WTC11 (cell line): ENCODE measurements at regions not wholly inside any gene's neighbourhood (a gene's known extent, or its start where the extent isn't known, plus 50 kb on each side); places are given as distances from the start of the nearest gene placed in this dataset.

Experiments used
- ATAC-seq: fragments of 200-7000 bp; cut with Tn5 transposase; 2 replicates; pipeline ENCODE4 v1.10.0; 2021; ENCODE audit warnings: mild to moderate bottlenecking, moderate library complexity
- CTCF ChIA-PET: fragments of 300-600 bp; sonication (Branson Sonifier 250); formaldehyde crosslinking; loops from one replicate; lab custom pipeline; 2021; ENCODE audit warnings: antibody characterized with exemption; lab: Charles Lee
- POLR2A ChIA-PET: fragments of 350-600 bp; sonication (Branson Sonifier 250); formaldehyde crosslinking; loops from one replicate; lab custom pipeline; 2021; ENCODE audit warnings: antibody characterized with exemption; lab: Charles Lee
- DNase-seq: peaks from one replicate; pipeline ENCODE4 v3.0.0; 2021; ENCODE audit warnings: low spot score
- H3K27ac Mint-ChIP-seq: 2 replicates; pipeline ENCODE4 v1.8.0; 2021; ENCODE audit warnings: mixed read lengths
- H3K27me3 Mint-ChIP-seq: 2 replicates; pipeline ENCODE4 v1.8.0; 2021; ENCODE audit warnings: low read depth, mild to moderate bottlenecking, moderate library complexity, mixed read lengths
- H3K36me3 Mint-ChIP-seq: 2 replicates; pipeline ENCODE4 v1.8.0; 2021; ENCODE audit warnings: mixed read lengths
- H3K4me1 Mint-ChIP-seq: 2 replicates; pipeline ENCODE4 v1.8.0; 2022; ENCODE audit warnings: mixed read lengths
- H3K4me3 Mint-ChIP-seq: 2 replicates; pipeline ENCODE4 v1.8.0; 2021; ENCODE audit warnings: mild to moderate bottlenecking, moderate library complexity, mixed read lengths
- H3K9me3 Mint-ChIP-seq: 2 replicates; pipeline ENCODE4 v1.8.0; 2021; ENCODE audit warnings: mixed read lengths
- AR ChIP-seq: fragments of 250-450 bp; sonication (Bioruptor Pico); IDR thresholded peaks from 2 replicates; pipeline ENCODE4 v1.9.0; 2021; ENCODE audit warnings: mild to moderate bottlenecking
- ATF2 ChIP-seq: sonication (generic); formaldehyde crosslinking; IDR thresholded peaks from 2 replicates; pipeline ENCODE4 v1.8.1; 2022; ENCODE audit warnings: low read depth, missing genetic modification reagents, borderline replicate concordance
- ATF3 ChIP-seq: sonication (generic); formaldehyde crosslinking; conservative IDR thresholded peaks from 2 replicates; pipeline ENCODE4 v1.8.1; 2022; ENCODE audit warnings: mild to moderate bottlenecking, missing genetic modification reagents
- E2F1 ChIP-seq: sonication (generic); formaldehyde crosslinking; IDR thresholded peaks from 2 replicates; pipeline ENCODE4 v1.8.0; 2022; ENCODE audit warnings: mild to moderate bottlenecking, missing genetic modification reagents
- ELF4 ChIP-seq: sonication (generic); formaldehyde crosslinking; IDR thresholded peaks from 2 replicates; pipeline ENCODE4 v1.8.1; 2022; ENCODE audit warnings: low read depth, mild to moderate bottlenecking, moderate library complexity, missing genetic modification reagents
- ETV6 ChIP-seq: sonication (generic); formaldehyde crosslinking; IDR thresholded peaks from 2 replicates; pipeline ENCODE4 v1.8.1; 2022; ENCODE audit warnings: mild to moderate bottlenecking, missing genetic modification reagents
- FOXJ3 ChIP-seq: sonication (generic); formaldehyde crosslinking; IDR thresholded peaks from 2 replicates; pipeline ENCODE4 v1.9.0; 2021; ENCODE audit warnings: missing genetic modification reagents, mild to moderate bottlenecking, borderline replicate concordance
- GTF2I ChIP-seq: fragments of 250-450 bp; sonication (Bioruptor Pico); conservative IDR thresholded peaks from 2 replicates; pipeline ENCODE4 v1.4.0; 2021; ENCODE audit warnings: mild to moderate bottlenecking
- JAZF1 ChIP-seq: fragments of 250-450 bp; sonication (Bioruptor Pico); IDR thresholded peaks from 2 replicates; pipeline ENCODE4 v1.9.0; 2021; ENCODE audit warnings: moderate library complexity, mild to moderate bottlenecking, inconsistent platforms
- MLX ChIP-seq: sonication (generic); formaldehyde crosslinking; IDR thresholded peaks from 2 replicates; pipeline ENCODE4 v1.8.1; 2023; ENCODE audit warnings: mild to moderate bottlenecking, missing genetic modification reagents, moderate library complexity
- NFATC4 ChIP-seq: fragments of 250-450 bp; sonication (Bioruptor Pico); IDR thresholded peaks from 2 replicates; pipeline ENCODE4 v1.9.0; 2021; ENCODE audit warnings: mild to moderate bottlenecking
- NFE2L1 ChIP-seq: sonication (generic); formaldehyde crosslinking; IDR thresholded peaks from 2 replicates; pipeline ENCODE4 v1.8.1; 2023; ENCODE audit warnings: missing genetic modification reagents
- PRDM15 ChIP-seq: sonication (generic); formaldehyde crosslinking; IDR thresholded peaks from 2 replicates; pipeline ENCODE4 v1.8.0; 2022; ENCODE audit warnings: missing genetic modification reagents
- RORB ChIP-seq: fragments of 250-450 bp; sonication (Bioruptor Pico); IDR thresholded peaks from 2 replicates; pipeline ENCODE4 v1.9.0; 2021; ENCODE audit warnings: mild to moderate bottlenecking
- SMAD4 ChIP-seq: sonication (generic); formaldehyde crosslinking; IDR thresholded peaks from 2 replicates; pipeline ENCODE4 v1.8.0; 2022; ENCODE audit warnings: mild to moderate bottlenecking, missing genetic modification reagents
- SP1 ChIP-seq: sonication (generic); formaldehyde crosslinking; conservative IDR thresholded peaks from 2 replicates; pipeline ENCODE4 v1.8.1; 2022; ENCODE audit warnings: missing genetic modification reagents
- TEAD4 ChIP-seq: sonication (generic); formaldehyde crosslinking; IDR thresholded peaks from 2 replicates; pipeline ENCODE4 v1.8.0; 2022; ENCODE audit warnings: mild to moderate bottlenecking, missing genetic modification reagents
- USF2 ChIP-seq: sonication (generic); formaldehyde crosslinking; IDR thresholded peaks from 2 replicates; pipeline ENCODE4 v1.8.1; 2023; ENCODE audit warnings: mild to moderate bottlenecking, missing genetic modification reagents, moderate library complexity
- ZBTB21 ChIP-seq: sonication (generic); formaldehyde crosslinking; IDR thresholded peaks from 2 replicates; pipeline ENCODE4 v1.8.1; 2023; ENCODE audit warnings: mild to moderate bottlenecking, missing genetic modification reagents, borderline replicate concordance
- ZNF138 ChIP-seq: sonication (generic); formaldehyde crosslinking; conservative IDR thresholded peaks from 2 replicates; pipeline ENCODE4 v1.8.1; 2022; ENCODE audit warnings: mild to moderate bottlenecking, moderate library complexity, missing genetic modification reagents
- ZNF219 ChIP-seq: sonication (generic); formaldehyde crosslinking; IDR thresholded peaks from 2 replicates; pipeline ENCODE4 v1.8.0; 2023; ENCODE audit warnings: missing genetic modification reagents, mild to moderate bottlenecking, borderline replicate concordance
- ZNF317 ChIP-seq: sonication (generic); formaldehyde crosslinking; IDR thresholded peaks from 2 replicates; pipeline ENCODE4 v1.8.1; 2023; ENCODE audit warnings: low read depth, mild to moderate bottlenecking, moderate library complexity, missing genetic modification reagents, borderline replicate concordance
- ZNF512 ChIP-seq: sonication (generic); formaldehyde crosslinking; IDR thresholded peaks from 2 replicates; pipeline ENCODE4 v1.8.1; 2022; ENCODE audit warnings: missing genetic modification reagents, borderline replicate concordance

GRCh38 chr16:5433587-5433986, 336.0 kb upstream of the EEF2KMT start:
- TF ChIP-seq ETV6 (no peak), NFATC4 (CRISPR knock-in tag) (no peak), E2F1 (CRISPR knock-in tag) (no peak), AR (CRISPR knock-in tag) (no peak), ZBTB21 (CRISPR knock-in tag) (no peak), TEAD4 (CRISPR knock-in tag) (no peak), ATF3 (no peak), GTF2I (no peak), ELF4 (no peak), ZNF219 (CRISPR knock-in tag) (no peak), SP1 (no peak), FOXJ3 (no peak), ZNF512 (CRISPR knock-in tag) (no peak), MLX (CRISPR knock-in tag) (no peak), RORB (CRISPR knock-in tag) (no peak)
- H3K36me3 Mint-ChIP-seq = no peaks in the 10 kb centered on the region
- no peak overlapping the region for H3K4me3 Mint-ChIP-seq
- ChIA-PET CTCF (interaction anchor here (1.5 kb wide), 1 partner anchor 57 kb away, joined by 4 read pairs; no protein-coding TSS in a partner anchor), POLR2A (interaction anchor here (1.0 kb wide), 1 partner anchor 335 kb away, joined by 3 read pairs; no protein-coding TSS in a partner anchor)
- H3K4me1 Mint-ChIP-seq = peaks cover 16% of the 10 kb centered on the region
- no peaks in the 10 kb centered on the region; the same call in 1 of the 2 replicates for H3K27me3 Mint-ChIP-seq
- no peak for ATAC-seq
- H3K9me3 Mint-ChIP-seq = peaks cover 21% of the 10 kb centered on the region
- no peak overlapping the region for H3K27ac Mint-ChIP-seq
- no peak for DNase-seq

- Mint-ChIP-seq H3K4me1 (peaks cover 21% of the 10 kb centered on the region), H3K36me3 (no peaks in the 10 kb centered on the region), H3K4me3 (no peak overlapping the region), H3K9me3 (peaks cover 16% of the 10 kb centered on the region), H3K27ac (no peak overlapping the region), H3K27me3 (no peaks in the 10 kb centered on the region; the same call in 1 of the 2 replicates)
- DNase-seq (no peak), ATAC-seq (no peak)
- ChIA-PET POLR2A (no interaction called here), CTCF (interaction anchor here (1.5 kb wide), 1 partner anchor 58 kb away, joined by 4 read pairs; no protein-coding TSS in a partner anchor)
- TF ChIP-seq PRDM15 (no peak), NFE2L1 (CRISPR knock-in tag) (no peak), ZNF317 (CRISPR knock-in tag) (no peak), ATF2 (CRISPR knock-in tag) (no peak), ZNF138 (CRISPR knock-in tag) (no peak), JAZF1 (CRISPR knock-in tag) (no peak), USF2 (CRISPR knock-in tag) (no peak), SMAD4 (CRISPR knock-in tag) (no peak)
Measured at GRCh38 chr16:5432166-5432565, 334.6 kb upstream of the EEF2KMT start.
